ENCODE measurements at regions not wholly inside any gene's neighbourhood (a gene's known extent, or its start where the extent isn't known, plus 50 kb on each side); places are given as distances from the start of the nearest gene placed in this dataset.

- intact Hi-C loops (cut with DNase I), result no loop called here
Measured at GRCh38 chr5:67478337-67478736, 281.7 kb upstream of the CD180 start.

GRCh38 chr5:67476995-67477394 lies 280.4 kb upstream of the CD180 start:
- H3K27ac ChIP-seq, result peak overlapping the region; percentile 34

More at GRCh38 chr5:67478337-67478736, 281.7 kb upstream of the CD180 start:
- no peaks in the 10 kb centered on the region for H3K36me3 ChIP-seq
- TF ChIP-seq POLR2A (IDR thresholded peaks at IDR 0.05) (no peak), POLR2AphosphoS5 (IDR thresholded peaks at IDR 0.05; ENCODE audit: insufficient read depth in 1 of 2, low read depth in 1 of 2) (no peak), CTCF (IDR thresholded peaks at IDR 0.05) (no peak)
- H3K9me3 ChIP-seq, result no peaks in the 10 kb centered on the region
- DNase-seq (ENCODE audit: extremely low spot score in 2 of 2), result no peak
- no peak overlapping the region for H3K4me3 ChIP-seq
- peak overlapping the region; percentile 53 for H3K27ac ChIP-seq
- H3K4me1 ChIP-seq, result peaks cover 8% of the 10 kb centered on the region
- no peaks in the 10 kb centered on the region for H3K27me3 ChIP-seq

GRCh38 chr5:67476531-67476930 lies 279.9 kb upstream of the CD180 start:
- Histone ChIP-seq H3K27ac (peak overlapping the region; percentile 34), H3K27me3 (no peaks in the 10 kb centered on the region), H3K4me3 (no peak overlapping the region), H3K36me3 (no peaks in the 10 kb centered on the region), H3K4me1 (peaks cover 8% of the 10 kb centered on the region), H3K9me3 (no peaks in the 10 kb centered on the region)
- TF ChIP-seq POLR2A (IDR thresholded peaks at IDR 0.05) (no peak), CTCF (IDR thresholded peaks at IDR 0.05) (no peak), POLR2AphosphoS5 (IDR thresholded peaks at IDR 0.05; ENCODE audit: insufficient read depth in 1 of 2, low read depth in 1 of 2) (no peak)
- intact Hi-C loops (cut with DNase I), result no loop called here
- DNase-seq (ENCODE audit: extremely low spot score in 2 of 2), result no peak

More at GRCh38 chr5:67476995-67477394, 280.4 kb upstream of the CD180 start:
- H3K4me1 ChIP-seq, result peaks cover 8% of the 10 kb centered on the region
- intact Hi-C loops (cut with DNase I), result no loop called here
- H3K4me3 ChIP-seq, result no peak overlapping the region
- TF ChIP-seq CTCF (IDR thresholded peaks at IDR 0.05) (no peak), POLR2AphosphoS5 (IDR thresholded peaks at IDR 0.05; ENCODE audit: insufficient read depth in 1 of 2, low read depth in 1 of 2) (no peak), POLR2A (IDR thresholded peaks at IDR 0.05) (no peak)
- no peaks in the 10 kb centered on the region for H3K27me3 ChIP-seq
- no peaks in the 10 kb centered on the region for H3K36me3 ChIP-seq
- H3K9me3 ChIP-seq, result no peaks in the 10 kb centered on the region
- no peak for DNase-seq (ENCODE audit: extremely low spot score in 2 of 2)

- TF ChIP-seq POLR2AphosphoS5 (IDR thresholded peaks at IDR 0.05; ENCODE audit: insufficient read depth in 1 of 2, low read depth in 1 of 2), result no peak
- no peak for TF ChIP-seq POLR2A (IDR thresholded peaks at IDR 0.05)
- TF ChIP-seq CTCF (IDR thresholded peaks at IDR 0.05), result no peak
- H3K27ac ChIP-seq, result peak overlapping the region; percentile 59
- no peaks in the 10 kb centered on the region for H3K27me3 ChIP-seq
- no peak for DNase-seq (ENCODE audit: extremely low spot score in 2 of 2)
- peaks cover 8% of the 10 kb centered on the region for H3K4me1 ChIP-seq
- intact Hi-C loops (cut with DNase I), result no loop called here
- no peaks in the 10 kb centered on the region for H3K36me3 ChIP-seq
- peak overlapping the region in 1 of 2 donors; percentile 12 for H3K4me3 ChIP-seq
- no peaks in the 10 kb centered on the region for H3K9me3 ChIP-seq
Measured at GRCh38 chr5:67475489-67475888, 278.9 kb upstream of the CD180 start.

GRCh38 chr5:67474597-67475238 lies 278.1 kb upstream of the CD180 start:
- Histone ChIP-seq H3K4me3 (no peak overlapping the region), H3K9me3 (no peaks in the 10 kb centered on the region), H3K27me3 (no peaks in the 10 kb centered on the region), H3K36me3 (no peaks in the 10 kb centered on the region), H3K27ac (peak overlapping the region; percentile 59), H3K4me1 (peaks cover 8% of the 10 kb centered on the region)
- no peak for TF ChIP-seq POLR2AphosphoS5 (IDR thresholded peaks at IDR 0.05; ENCODE audit: insufficient read depth in 1 of 2, low read depth in 1 of 2)
- TF ChIP-seq POLR2A (IDR thresholded peaks at IDR 0.05), result no peak
- no peak for TF ChIP-seq CTCF (IDR thresholded peaks at IDR 0.05)
- intact Hi-C loops (cut with DNase I), result no loop called here
- DNase-seq (ENCODE audit: extremely low spot score in 2 of 2), result no peak

Data from vagina (tissue), 2 donors.